HCT116 (cell line): ENCODE measurements at regions not wholly inside any gene's neighbourhood (a gene's known extent, or its start where the extent isn't known, plus 50 kb on each side); places are given as distances from the start of the nearest gene placed in this dataset.

Experiments
- ATAC-seq: fragments of 200-7000 bp; cut with Tn5 transposase; 2 replicates; pipeline ENCODE4 v1.9.1; 2020; ENCODE audit warnings: mild to moderate bottlenecking, moderate library complexity
- BruUV-seq: library from RNA; stranded (reverse); fragments of 400-500 nt; replicated peaks from 2 replicates; lab custom pipeline; 2021; lab: Mats Ljungman, UMichigan
- CTCF ChIA-PET: fragments of 300-600 bp; sonication (Branson Sonifier 250); formaldehyde crosslinking; loops from one replicate; lab custom pipeline; 2021; ENCODE audit warnings: antibody characterized with exemption; lab: Charles Lee
- POLR2A ChIA-PET: fragments of 300-600, 350-600 bp; sonication (Branson Sonifier 250); formaldehyde crosslinking; loops from one replicate; lab custom pipeline; 2021; ENCODE audit warnings: antibody characterized with exemption; lab: Charles Lee
- RAD21 ChIA-PET, 2 experiments: fragments of 300-600 bp; sonication (Branson Sonifier 250); formaldehyde crosslinking; loops; one replicate each; lab custom pipeline; 2023; ENCODE audit warnings: low total read pairs in 2 of 2; ENCODE audit not compliant: uncharacterized antibody in 2 of 2, unreplicated experiment in 2 of 2, low non-redundant PET in 1 of 2; lab: Charles Lee
- DNase-seq: peaks from one replicate; pipeline ENCODE4 v3.0.0-alpha.2; 2010; ENCODE audit warnings: low read depth, low spot score
- H2AFZ ChIP-seq: fragments of 200-600 bp; shearing (Covaris generic), sonication (generic); 2 replicates; pipeline ENCODE4 v1.6.1; 2017; ENCODE audit warnings: low read depth, mixed run types, mixed read lengths, antibody characterized with exemption, low read length; ENCODE audit not compliant: poor library complexity, severe bottlenecking
- H3K27ac ChIP-seq: 2 replicates; pipeline ENCODE4 v1.5.1; 2012; ENCODE audit warnings: low read depth, low read length
- H3K27me3 ChIP-seq: fragments of 200-600 bp; sonication (generic); 2 replicates; pipeline ENCODE4 v1.6.1; 2016; ENCODE audit warnings: mixed run types, low read length, mixed read lengths; ENCODE audit not compliant: insufficient read depth
- H3K36me3 ChIP-seq, 2 experiments: fragments of 200-500 bp in 1 of 2; fragments of 200-600 bp in 1 of 2; sonication (Bioruptor generic) in 1 of 2; sonication (generic) in 1 of 2; 2 replicates each; pipeline versions ENCODE4 v1.5.1 to v1.6.1; 2014 to 2016; ENCODE audit warnings: low read length in 2 of 2, inconsistent platforms in 1 of 2, mixed read lengths in 1 of 2, mixed run types in 1 of 2; ENCODE audit not compliant: insufficient read depth in 2 of 2, control insufficient read depth in 1 of 2
- H3K4me1 ChIP-seq, 2 experiments: fragments of 200-600 bp in 1 of 2; sonication (generic) in 1 of 2; 2 replicates each; pipeline versions ENCODE4 v1.5.1 to v1.6.1; 2012 to 2017; ENCODE audit warnings: low read length in 2 of 2, inconsistent platforms in 1 of 2, mild to moderate bottlenecking in 1 of 2, mixed read lengths in 1 of 2, mixed run types in 1 of 2, moderate library complexity in 1 of 2; ENCODE audit not compliant: insufficient read depth in 2 of 2, control insufficient read depth in 1 of 2
- H3K4me2 ChIP-seq: fragments of 200-600 bp; sonication (generic); 2 replicates; pipeline ENCODE4 v1.6.1; 2017; ENCODE audit warnings: mixed run types, low read length, mixed read lengths
- H3K4me3 ChIP-seq, 2 experiments: fragments of 200-600 bp in 1 of 2; sonication (generic) in 1 of 2; replicated peaks in 1 of 2; 2 replicates each; pipeline ENCODE4 v1.5.1; 2011 to 2016; ENCODE audit warnings: low read length in 2 of 2, control low read depth in 1 of 2, low read depth in 1 of 2, mild to moderate bottlenecking in 1 of 2, mixed read lengths in 1 of 2, mixed run types in 1 of 2
- H3K79me2 ChIP-seq: fragments of 200-600 bp; sonication (generic); 2 replicates; pipeline ENCODE4 v1.6.1; 2017; ENCODE audit warnings: mild to moderate bottlenecking, mixed run types, low read length, moderate library complexity, mixed read lengths; ENCODE audit not compliant: insufficient read depth
- H3K9ac ChIP-seq: fragments of 200-600 bp; sonication (generic); 2 replicates; pipeline ENCODE4 v1.6.1; 2016; ENCODE audit warnings: low read length, mixed read lengths
- H3K9me2 ChIP-seq: fragments of 200-600 bp; sonication (generic), shearing (Covaris generic); 2 replicates; pipeline ENCODE4 v1.6.1; 2017; ENCODE audit warnings: mixed run types, mild to moderate bottlenecking, moderate library complexity; ENCODE audit not compliant: insufficient read depth
- H3K9me3 ChIP-seq, 2 experiments: fragments of 200-500 bp in 1 of 2; fragments of 200-600 bp in 1 of 2; sonication (Bioruptor generic) in 1 of 2; sonication (generic) in 1 of 2; 2 replicates each; pipeline ENCODE4 v1.6.1; 2014 to 2017; ENCODE audit warnings: low read length in 2 of 2, mixed read lengths in 2 of 2, inconsistent platforms in 1 of 2, low read depth in 1 of 2, mild to moderate bottlenecking in 1 of 2, mixed run types in 1 of 2, moderate library complexity in 1 of 2; ENCODE audit not compliant: control insufficient read depth in 1 of 2, insufficient read depth in 1 of 2
- H4K20me1 ChIP-seq: fragments of 200-600 bp; sonication (generic), shearing (Covaris generic); 2 replicates; pipeline ENCODE4 v1.6.1; 2017; ENCODE audit warnings: mixed run types, mild to moderate bottlenecking, moderate library complexity; ENCODE audit not compliant: insufficient read depth
- ATF3 ChIP-seq: IDR thresholded peaks from 2 replicates; pipeline ENCODE4 v1.6.1; 2012
- CEBPB ChIP-seq: IDR thresholded peaks from 2 replicates; pipeline ENCODE4 v1.6.1; 2012; ENCODE audit warnings: low read depth
- ELF1 ChIP-seq: IDR thresholded peaks from 2 replicates; pipeline ENCODE4 v1.6.1; 2012; ENCODE audit warnings: low read depth, borderline replicate concordance
- EZH2phosphoT487 ChIP-seq: fragments of 200-600 bp; IDR thresholded peaks from 2 replicates; pipeline ENCODE4 v1.6.1; 2018; ENCODE audit warnings: antibody characterized with exemption, borderline replicate concordance
- FOSL1 ChIP-seq: IDR thresholded peaks from 2 replicates; pipeline ENCODE4 v1.6.1; 2012; ENCODE audit warnings: low read depth
- POLR2AphosphoS5 ChIP-seq: IDR thresholded peaks from 2 replicates; pipeline ENCODE4 v1.6.1; 2011; ENCODE audit warnings: mild to moderate bottlenecking, low read depth, low read length, moderate library complexity
- SIN3A ChIP-seq: IDR thresholded peaks from 2 replicates; pipeline ENCODE4 v1.6.1; 2012; ENCODE audit warnings: low read depth
- SP1 ChIP-seq: IDR thresholded peaks from 2 replicates; pipeline ENCODE4 v1.6.1; 2012; ENCODE audit warnings: low read depth
- YY1 ChIP-seq: IDR thresholded peaks from 2 replicates; pipeline ENCODE4 v1.6.1; 2011; ENCODE audit warnings: low read length, low read depth, moderate library complexity, mild to moderate bottlenecking; ENCODE audit not compliant: insufficient replicate concordance; ENCODE audit errors: extremely low read depth
- intact Hi-C: fragments of 100-400 bp; cut with micrococcal nuclease; formaldehyde crosslinking; loops from 2 replicates; pipeline ENCODE4 v1.10.0; 2022
- TF ChIP-seq, protein P1 (sequence below): IDR thresholded peaks from 2 replicates; pipeline ENCODE4 v1.6.1; 2012; ENCODE audit warnings: low read depth

GRCh38 chr2:186098821-186099220, 360.2 kb downstream of the FSIP2 start:
- intact Hi-C loops: no loop called here
- H2AFZ ChIP-seq: no peak overlapping the region
- CTCF ChIA-PET: no interaction called here
- DNase-seq: no peak
- TF ChIP-seq SIN3A (no peak), YY1 (no peak), FOSL1 (no peak), SP1 (no peak), ATF3 (no peak), ELF1 (no peak), CEBPB (no peak), POLR2AphosphoS5 (no peak), EZH2phosphoT487 (no peak)
- TF ChIP-seq, protein P1, sequence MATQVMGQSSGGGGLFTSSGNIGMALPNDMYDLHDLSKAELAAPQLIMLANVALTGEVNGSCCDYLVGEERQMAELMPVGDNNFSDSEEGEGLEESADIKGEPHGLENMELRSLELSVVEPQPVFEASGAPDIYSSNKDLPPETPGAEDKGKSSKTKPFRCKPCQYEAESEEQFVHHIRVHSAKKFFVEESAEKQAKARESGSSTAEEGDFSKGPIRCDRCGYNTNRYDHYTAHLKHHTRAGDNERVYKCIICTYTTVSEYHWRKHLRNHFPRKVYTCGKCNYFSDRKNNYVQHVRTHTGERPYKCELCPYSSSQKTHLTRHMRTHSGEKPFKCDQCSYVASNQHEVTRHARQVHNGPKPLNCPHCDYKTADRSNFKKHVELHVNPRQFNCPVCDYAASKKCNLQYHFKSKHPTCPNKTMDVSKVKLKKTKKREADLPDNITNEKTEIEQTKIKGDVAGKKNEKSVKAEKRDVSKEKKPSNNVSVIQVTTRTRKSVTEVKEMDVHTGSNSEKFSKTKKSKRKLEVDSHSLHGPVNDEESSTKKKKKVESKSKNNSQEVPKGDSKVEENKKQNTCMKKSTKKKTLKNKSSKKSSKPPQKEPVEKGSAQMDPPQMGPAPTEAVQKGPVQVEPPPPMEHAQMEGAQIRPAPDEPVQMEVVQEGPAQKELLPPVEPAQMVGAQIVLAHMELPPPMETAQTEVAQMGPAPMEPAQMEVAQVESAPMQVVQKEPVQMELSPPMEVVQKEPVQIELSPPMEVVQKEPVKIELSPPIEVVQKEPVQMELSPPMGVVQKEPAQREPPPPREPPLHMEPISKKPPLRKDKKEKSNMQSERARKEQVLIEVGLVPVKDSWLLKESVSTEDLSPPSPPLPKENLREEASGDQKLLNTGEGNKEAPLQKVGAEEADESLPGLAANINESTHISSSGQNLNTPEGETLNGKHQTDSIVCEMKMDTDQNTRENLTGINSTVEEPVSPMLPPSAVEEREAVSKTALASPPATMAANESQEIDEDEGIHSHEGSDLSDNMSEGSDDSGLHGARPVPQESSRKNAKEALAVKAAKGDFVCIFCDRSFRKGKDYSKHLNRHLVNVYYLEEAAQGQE: no peak
- RAD21 ChIA-PET: no interaction called here
- H3K27ac ChIP-seq: no peak overlapping the region
- no peak overlapping the region for H3K4me2 ChIP-seq
- no peaks in the 10 kb centered on the region for H3K9me3 ChIP-seq
- POLR2A ChIA-PET: no interaction called here
- H3K9me2 ChIP-seq: no peaks in the 10 kb centered on the region
- H3K4me1 ChIP-seq: no peaks in the 10 kb centered on the region
- H3K36me3 ChIP-seq: no peaks in the 10 kb centered on the region
- no peaks in the 10 kb centered on the region for H3K27me3 ChIP-seq
- H3K79me2 ChIP-seq: no peaks in the 10 kb centered on the region
- no peak overlapping the region for H3K9ac ChIP-seq
- H4K20me1 ChIP-seq: no peaks in the 10 kb centered on the region
- BruUV-seq: no TSS peak
- ATAC-seq: no peak
- no peak overlapping the region for H3K4me3 ChIP-seq
